GM18511 (cell line): ENCODE measurements at regions not wholly inside any gene's neighbourhood (a gene's known extent, or its start where the extent isn't known, plus 50 kb on each side); places are given as distances from the start of the nearest gene placed in this dataset.
"Not testable (repeated sequence)": the region's sequence is repeated elsewhere in the genome, so short reads cannot be mapped to it uniquely, and the experiment has no call there.

Source experiments
- ATAC-seq: cut with Tn5 transposase; IDR thresholded peaks from one replicate; pipeline ENCODE4 v1.9.1; 2021; ENCODE audit warnings: mild to moderate bottlenecking, moderate library complexity; ENCODE audit not compliant: unreplicated experiment

- no peak for ATAC-seq
These were observed 106.0 kb downstream of the CXCL12 start for GRCh38 chr10:44278837-44279324.

- not testable (repeated sequence) for ATAC-seq
These were observed 116.4 kb downstream of the CXCL12 start for GRCh38 chr10:44268435-44268948.

GRCh38 chr10:44267007-44267406 is 117.9 kb downstream of the CXCL12 start:
- no peak for ATAC-seq

- ATAC-seq = no peak
These were observed 120.7 kb downstream of the CXCL12 start for GRCh38 chr10:44264244-44264643.

- no peak for ATAC-seq
These were observed 121.1 kb downstream of the CXCL12 start for GRCh38 chr10:44263771-44264170.

GRCh38 chr10:44262551-44263251 is 122.2 kb downstream of the CXCL12 start:
- no peak for ATAC-seq

GRCh38 chr10:44261710-44262455 is 123.0 kb downstream of the CXCL12 start:
- ATAC-seq = peak; percentile 67

- peak; percentile 1 for ATAC-seq
These were observed 123.6 kb downstream of the CXCL12 start for GRCh38 chr10:44261296-44261695.

- no peak for ATAC-seq
These were observed 124.5 kb downstream of the CXCL12 start for GRCh38 chr10:44260286-44260928.

- ATAC-seq = no peak
These were observed 125.6 kb downstream of the CXCL12 start for GRCh38 chr10:44259090-44259874.

- no peak for ATAC-seq
These were observed 126.3 kb downstream of the CXCL12 start for GRCh38 chr10:44258460-44259089.

GRCh38 chr10:44258019-44258418 is 126.9 kb downstream of the CXCL12 start:
- ATAC-seq = no peak

GRCh38 chr10:44253769-44254462 is 131.0 kb downstream of the CXCL12 start:
- ATAC-seq = no peak

GRCh38 chr10:44252631-44253030 is 132.3 kb downstream of the CXCL12 start:
- not testable (repeated sequence) for ATAC-seq

- not testable (repeated sequence) for ATAC-seq
These were observed 135.0 kb downstream of the CXCL12 start for GRCh38 chr10:44249933-44250332.

- no peak for ATAC-seq
These were observed 135.4 kb downstream of the CXCL12 start for GRCh38 chr10:44249490-44249889.

GRCh38 chr10:44246700-44247099 is 138.2 kb downstream of the CXCL12 start:
- not testable (repeated sequence) for ATAC-seq

GRCh38 chr10:44246287-44246686 is 138.6 kb downstream of the CXCL12 start:
- not testable (repeated sequence) for ATAC-seq

- no peak for ATAC-seq
These were observed 139.3 kb downstream of the CXCL12 start for GRCh38 chr10:44245601-44245938.
